Uterus (tissue), 2 donors: ENCODE measurements at regions not wholly inside any gene's neighbourhood (a gene's known extent, or its start where the extent isn't known, plus 50 kb on each side); places are given as distances from the start of the nearest gene placed in this dataset.

Experiments
- POLR2A ChIP-seq, 2 donors: fragments of 450-650 bp; IDR thresholded peaks; one replicate each; pipeline ENCODE4 v1.6.1; 2016; ENCODE audit warnings: antibody characterized with exemption in 2 of 2, mild to moderate bottlenecking in 1 of 2, moderate library complexity in 1 of 2
- TF ChIP-seq, protein P1 (sequence below), 4 experiments: fragments of 200-600 bp in 2 of 4; fragments of 450-650 bp in 2 of 4; sonication (generic) in 2 of 4; IDR thresholded peaks; one replicate each; pipeline ENCODE4 v1.5.1; 2016 to 2019; ENCODE audit warnings: antibody characterized with exemption in 4 of 4, mild to moderate bottlenecking in 2 of 4, moderate library complexity in 1 of 4

DNA sequence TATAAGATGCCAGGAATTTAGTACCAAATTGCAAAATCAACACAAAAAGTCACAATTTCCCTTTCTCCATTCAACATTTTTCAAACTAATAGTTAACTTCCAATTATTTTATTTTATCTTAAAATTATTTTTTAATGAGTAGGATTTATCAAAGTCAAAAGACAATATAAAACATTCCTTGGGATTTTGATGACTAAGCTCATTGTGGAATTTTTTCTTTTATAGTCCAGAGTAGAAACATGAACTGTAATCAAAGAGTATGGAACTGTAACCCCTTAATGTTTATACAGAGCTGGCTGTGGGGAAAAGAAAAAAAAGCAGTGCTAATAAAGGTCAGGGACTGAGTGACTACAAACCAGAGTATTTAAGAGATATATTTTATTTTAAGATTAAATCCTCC, 368.6 kb upstream of the CPXCR1 start:
- TF ChIP-seq, protein P1, sequence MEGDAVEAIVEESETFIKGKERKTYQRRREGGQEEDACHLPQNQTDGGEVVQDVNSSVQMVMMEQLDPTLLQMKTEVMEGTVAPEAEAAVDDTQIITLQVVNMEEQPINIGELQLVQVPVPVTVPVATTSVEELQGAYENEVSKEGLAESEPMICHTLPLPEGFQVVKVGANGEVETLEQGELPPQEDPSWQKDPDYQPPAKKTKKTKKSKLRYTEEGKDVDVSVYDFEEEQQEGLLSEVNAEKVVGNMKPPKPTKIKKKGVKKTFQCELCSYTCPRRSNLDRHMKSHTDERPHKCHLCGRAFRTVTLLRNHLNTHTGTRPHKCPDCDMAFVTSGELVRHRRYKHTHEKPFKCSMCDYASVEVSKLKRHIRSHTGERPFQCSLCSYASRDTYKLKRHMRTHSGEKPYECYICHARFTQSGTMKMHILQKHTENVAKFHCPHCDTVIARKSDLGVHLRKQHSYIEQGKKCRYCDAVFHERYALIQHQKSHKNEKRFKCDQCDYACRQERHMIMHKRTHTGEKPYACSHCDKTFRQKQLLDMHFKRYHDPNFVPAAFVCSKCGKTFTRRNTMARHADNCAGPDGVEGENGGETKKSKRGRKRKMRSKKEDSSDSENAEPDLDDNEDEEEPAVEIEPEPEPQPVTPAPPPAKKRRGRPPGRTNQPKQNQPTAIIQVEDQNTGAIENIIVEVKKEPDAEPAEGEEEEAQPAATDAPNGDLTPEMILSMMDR (IDR thresholded peaks at IDR 0.05) = no peak
- no peak for TF ChIP-seq POLR2A (IDR thresholded peaks at IDR 0.05)
